Uterus (tissue), 3 donors: ENCODE measurements at regions not wholly inside any gene's neighbourhood (a gene's known extent, or its start where the extent isn't known, plus 50 kb on each side); places are given as distances from the start of the nearest gene placed in this dataset.

Source experiments
- DNase-seq, 2 donors: peaks; one replicate each; pipeline ENCODE4 v3.0.0-alpha.2; 2019 to 2020
- H3K27ac ChIP-seq, 2 donors: fragments of 200-600 bp; sonication (generic); 1 replicate in 1 of 2; 2 replicates in 1 of 2; pipeline ENCODE4 v1.5.1; 2016 to 2018
- H3K27me3 ChIP-seq, 2 donors: fragments of 200-600 bp; sonication (generic); one replicate each; pipeline ENCODE4 v1.5.1; 2018 to 2019; ENCODE audit warnings: control low read depth in 1 of 2
- H3K36me3 ChIP-seq, 2 donors: fragments of 200-600 bp; sonication (generic); one replicate each; pipeline ENCODE4 v1.5.1; 2019; ENCODE audit warnings: control low read depth in 1 of 2
- H3K4me1 ChIP-seq, 2 donors: fragments of 200-600 bp; sonication (generic); one replicate each; pipeline ENCODE4 v1.5.1; 2018 to 2019; ENCODE audit warnings: control low read depth in 1 of 2
- H3K4me3 ChIP-seq, 2 donors: fragments of 200-600 bp; sonication (generic); 1 replicate in 1 of 2; 2 replicates in 1 of 2; pipeline ENCODE4 v1.5.1; 2018 to 2019; ENCODE audit warnings: mild to moderate bottlenecking in 1 of 2
- H3K9me3 ChIP-seq, 2 donors: fragments of 200-600 bp; sonication (generic); one replicate each; pipeline ENCODE4 v1.5.1; 2019; ENCODE audit warnings: control low read depth in 1 of 2
- POLR2A ChIP-seq, 2 donors: fragments of 450-650 bp; IDR thresholded peaks; one replicate each; pipeline ENCODE4 v1.6.1; 2016; ENCODE audit warnings: antibody characterized with exemption in 2 of 2, mild to moderate bottlenecking in 1 of 2, moderate library complexity in 1 of 2
- intact Hi-C: fragments of 100-400 bp; cut with DNase I; formaldehyde crosslinking; loops from one replicate; pipeline ENCODE4 v1.15.1; 2023; ENCODE audit warnings: low total_unique reads
- TF ChIP-seq, protein P1 (sequence below), 4 experiments: fragments of 200-600 bp in 2 of 4; fragments of 450-650 bp in 2 of 4; sonication (generic) in 2 of 4; IDR thresholded peaks; one replicate each; pipeline ENCODE4 v1.5.1; 2016 to 2019; ENCODE audit warnings: antibody characterized with exemption in 4 of 4, mild to moderate bottlenecking in 2 of 4, moderate library complexity in 1 of 4
- donor health status: DM: yes; HTN: yes; CAD: no.

- intact Hi-C loops = no loop called here
- H3K36me3 ChIP-seq = no peaks in the 10 kb centered on the region
- no peak for TF ChIP-seq POLR2A (IDR thresholded peaks at IDR 0.05)
- TF ChIP-seq, protein P1, sequence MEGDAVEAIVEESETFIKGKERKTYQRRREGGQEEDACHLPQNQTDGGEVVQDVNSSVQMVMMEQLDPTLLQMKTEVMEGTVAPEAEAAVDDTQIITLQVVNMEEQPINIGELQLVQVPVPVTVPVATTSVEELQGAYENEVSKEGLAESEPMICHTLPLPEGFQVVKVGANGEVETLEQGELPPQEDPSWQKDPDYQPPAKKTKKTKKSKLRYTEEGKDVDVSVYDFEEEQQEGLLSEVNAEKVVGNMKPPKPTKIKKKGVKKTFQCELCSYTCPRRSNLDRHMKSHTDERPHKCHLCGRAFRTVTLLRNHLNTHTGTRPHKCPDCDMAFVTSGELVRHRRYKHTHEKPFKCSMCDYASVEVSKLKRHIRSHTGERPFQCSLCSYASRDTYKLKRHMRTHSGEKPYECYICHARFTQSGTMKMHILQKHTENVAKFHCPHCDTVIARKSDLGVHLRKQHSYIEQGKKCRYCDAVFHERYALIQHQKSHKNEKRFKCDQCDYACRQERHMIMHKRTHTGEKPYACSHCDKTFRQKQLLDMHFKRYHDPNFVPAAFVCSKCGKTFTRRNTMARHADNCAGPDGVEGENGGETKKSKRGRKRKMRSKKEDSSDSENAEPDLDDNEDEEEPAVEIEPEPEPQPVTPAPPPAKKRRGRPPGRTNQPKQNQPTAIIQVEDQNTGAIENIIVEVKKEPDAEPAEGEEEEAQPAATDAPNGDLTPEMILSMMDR (IDR thresholded peaks at IDR 0.05) = no peak
- no peaks in the 10 kb centered on the region for H3K27me3 ChIP-seq
- no peaks in the 10 kb centered on the region for H3K4me1 ChIP-seq
- no peak overlapping the region for H3K4me3 ChIP-seq
- H3K27ac ChIP-seq = no peak overlapping the region
- H3K9me3 ChIP-seq = no peaks in the 10 kb centered on the region
- no peak for DNase-seq
Measured at GRCh38 chr3:168461793-168462192, 366.1 kb upstream of the GOLIM4 start.

- H3K4me1 ChIP-seq = no peaks in the 10 kb centered on the region
- no peaks in the 10 kb centered on the region for H3K27me3 ChIP-seq
- TF ChIP-seq, protein P1 (IDR thresholded peaks at IDR 0.05) = no peak
- no peak for DNase-seq
- H3K4me3 ChIP-seq = no peak overlapping the region
- intact Hi-C loops = no loop called here
- H3K36me3 ChIP-seq = no peaks in the 10 kb centered on the region
- H3K27ac ChIP-seq = no peak overlapping the region
- no peaks in the 10 kb centered on the region for H3K9me3 ChIP-seq
Measured at GRCh38 chr3:168459226-168459784, 363.6 kb upstream of the GOLIM4 start.

DNA sequence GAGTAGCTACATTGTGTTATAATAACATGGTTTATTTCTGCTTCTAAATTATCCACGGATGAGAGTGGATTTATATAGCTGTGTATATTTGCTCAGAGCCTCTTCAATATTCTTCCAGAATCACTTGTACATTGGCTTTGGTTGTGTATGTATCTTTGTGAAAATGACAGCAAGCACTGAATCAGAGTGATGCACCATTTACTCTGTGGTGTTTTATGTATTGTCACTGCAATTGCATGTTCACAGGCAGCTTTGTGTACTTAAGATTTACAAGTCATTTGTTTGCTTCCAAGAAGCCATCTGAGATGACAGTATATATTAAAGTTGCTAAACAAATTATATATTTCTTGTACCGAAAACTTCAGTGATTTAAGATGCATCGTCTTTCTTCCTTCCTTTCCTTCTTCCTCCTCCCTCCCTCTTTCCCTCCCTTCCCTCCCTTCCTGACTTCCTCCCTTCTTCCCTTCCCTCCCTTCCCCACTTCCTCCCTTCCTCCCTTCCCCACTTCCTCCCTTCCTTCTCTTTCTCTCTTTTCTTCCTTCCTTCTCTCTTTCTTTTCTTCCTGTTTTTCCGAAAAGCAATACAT is 362.3 kb upstream of the GOLIM4 start:
- no peaks in the 10 kb centered on the region for H3K4me1 ChIP-seq
- H3K4me3 ChIP-seq = no peak overlapping the region
- no peak overlapping the region for H3K27ac ChIP-seq
- TF ChIP-seq, protein P1 (IDR thresholded peaks at IDR 0.05) = no peak
- TF ChIP-seq POLR2A (IDR thresholded peaks at IDR 0.05) = no peak
- no peaks in the 10 kb centered on the region for H3K36me3 ChIP-seq
- no peak for DNase-seq
- H3K27me3 ChIP-seq = no peaks in the 10 kb centered on the region
- intact Hi-C loops = no loop called here
- H3K9me3 ChIP-seq = no peaks in the 10 kb centered on the region

GRCh38 chr3:168455814-168456213 is 360.1 kb upstream of the GOLIM4 start:
- Histone ChIP-seq H3K36me3 (no peaks in the 10 kb centered on the region), H3K27me3 (no peaks in the 10 kb centered on the region), H3K4me3 (no peak overlapping the region), H3K9me3 (no peaks in the 10 kb centered on the region), H3K27ac (no peak overlapping the region), H3K4me1 (no peaks in the 10 kb centered on the region)
- intact Hi-C loops = no loop called here
- no peak for TF ChIP-seq POLR2A (IDR thresholded peaks at IDR 0.05)
- TF ChIP-seq, protein P1 (IDR thresholded peaks at IDR 0.05) = no peak
- no peak for DNase-seq

- Histone ChIP-seq H3K36me3 (no peaks in the 10 kb centered on the region), H3K4me3 (no peak overlapping the region), H3K9me3 (no peaks in the 10 kb centered on the region), H3K27me3 (no peaks in the 10 kb centered on the region), H3K27ac (no peak overlapping the region), H3K4me1 (no peaks in the 10 kb centered on the region)
- no peak for DNase-seq
- intact Hi-C loops = no loop called here
- TF ChIP-seq, protein P1 (IDR thresholded peaks at IDR 0.05) = no peak
Measured at GRCh38 chr3:168453623-168454022, 357.9 kb upstream of the GOLIM4 start.
